Thymus (tissue), 11 donors: ENCODE measurements at regions not wholly inside any gene's neighbourhood (a gene's known extent, or its start where the extent isn't known, plus 50 kb on each side); places are given as distances from the start of the nearest gene placed in this dataset.

ENCODE experiments used
- DNase-seq, 9 donors: peaks; one replicate each; pipeline ENCODE4 v3.0.0-alpha.2; 2013; ENCODE audit warnings: low spot score in 9 of 9, low read depth in 6 of 9, missing footprints in 1 of 9
- H3K27ac ChIP-seq, 2 donors: one replicate each; pipeline ENCODE4 v1.5.1; 2013; ENCODE audit warnings: control low read depth in 1 of 2, low read depth in 1 of 2, low read length in 1 of 2, mild to moderate bottlenecking in 1 of 2, moderate library complexity in 1 of 2
- H3K27me3 ChIP-seq, 2 donors: one replicate each; pipeline ENCODE4 v1.5.1; 2013; ENCODE audit warnings: low read length in 1 of 2; ENCODE audit not compliant: control insufficient read depth in 2 of 2, insufficient read depth in 1 of 2
- H3K36me3 ChIP-seq, 2 donors: one replicate each; pipeline ENCODE4 v1.5.1; 2013; ENCODE audit warnings: low read length in 1 of 2, mild to moderate bottlenecking in 1 of 2, moderate library complexity in 1 of 2; ENCODE audit not compliant: control insufficient read depth in 2 of 2, insufficient read depth in 2 of 2
- H3K4me1 ChIP-seq, 2 donors: one replicate each; pipeline ENCODE4 v1.5.1; 2013; ENCODE audit warnings: low read length in 2 of 2; ENCODE audit not compliant: control insufficient read depth in 2 of 2, insufficient read depth in 2 of 2
- H3K4me3 ChIP-seq, 2 donors: one replicate each; pipeline ENCODE4 v1.5.1; 2013; ENCODE audit warnings: low read length in 2 of 2, control low read depth in 1 of 2, mild to moderate bottlenecking in 1 of 2
- H3K9me3 ChIP-seq, 2 donors: one replicate each; pipeline ENCODE4 v1.5.1; 2013; ENCODE audit warnings: low read length in 1 of 2, mild to moderate bottlenecking in 1 of 2; ENCODE audit not compliant: control insufficient read depth in 2 of 2, insufficient read depth in 1 of 2
- WGBS: extraction: QIAGEN DNeasy Blood & Tissue Kit; methylation state at CpG from one replicate; pipeline ENCODE4 v1.1.7; 2013; 5-methylcytosine and 5-hydroxymethylcytosine counted together
- donor health status: healthy.

DNA sequence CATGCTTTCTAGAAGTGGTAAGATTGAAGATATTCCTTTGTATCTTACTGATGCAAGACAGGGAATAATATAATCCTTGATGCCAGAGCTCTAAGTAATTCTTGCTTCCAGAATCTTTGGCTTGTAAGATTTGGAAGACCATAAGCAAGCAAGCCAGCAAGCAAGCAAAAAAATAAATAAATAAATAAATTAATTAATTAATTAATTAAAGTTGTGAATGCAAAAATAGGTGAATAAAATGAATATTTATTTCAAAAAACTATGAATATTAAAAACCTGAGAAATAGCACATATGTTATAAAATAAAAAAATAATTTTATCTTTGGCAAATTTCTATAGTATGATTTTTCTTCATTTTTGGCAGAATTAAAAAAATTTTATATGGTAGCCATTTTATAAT, 750.2 kb upstream of the ARRDC4 start:
- Histone ChIP-seq H3K4me1 (no peaks in the 10 kb centered on the region), H3K36me3 (no peaks in the 10 kb centered on the region), H3K4me3 (no peak overlapping the region), H3K27ac (no peak overlapping the region), H3K27me3 (no peaks in the 10 kb centered on the region), H3K9me3 (no peaks in the 10 kb centered on the region)
- no peak for DNase-seq

GRCh38 chr15:97215629-97216028, 744.9 kb upstream of the ARRDC4 start:
- Histone ChIP-seq H3K4me3 (no peak overlapping the region), H3K9me3 (no peaks in the 10 kb centered on the region), H3K27ac (no peak overlapping the region), H3K4me1 (no peaks in the 10 kb centered on the region), H3K36me3 (no peaks in the 10 kb centered on the region), H3K27me3 (no peaks in the 10 kb centered on the region)
- no peak for DNase-seq

- Histone ChIP-seq H3K4me3 (no peak overlapping the region), H3K4me1 (no peaks in the 10 kb centered on the region), H3K9me3 (peaks cover 0 to 7% of the 10 kb centered on the region in 2 donors), H3K36me3 (no peaks in the 10 kb centered on the region), H3K27ac (no peak overlapping the region), H3K27me3 (no peaks in the 10 kb centered on the region)
- no peak for DNase-seq
- WGBS, result 97% methylated on average over 44 of the region's 44 CpGs
Observed at GRCh38 chr15:97224191-97224641, 736.3 kb upstream of the ARRDC4 start.

- no peak overlapping the region for H3K4me3 ChIP-seq
- no peak overlapping the region for H3K27ac ChIP-seq
- no peaks in the 10 kb centered on the region for H3K4me1 ChIP-seq
- peak in 6 of 9 donors; percentile 1 to 37 (median 10) for DNase-seq
- H3K27me3 ChIP-seq, result no peaks in the 10 kb centered on the region
- no peaks in the 10 kb centered on the region for H3K9me3 ChIP-seq
- 38% methylated on average over 9 of the region's 9 CpGs for WGBS
- H3K36me3 ChIP-seq, result no peaks in the 10 kb centered on the region
Observed at GRCh38 chr15:97234851-97235610, 725.5 kb upstream of the ARRDC4 start.

DNA sequence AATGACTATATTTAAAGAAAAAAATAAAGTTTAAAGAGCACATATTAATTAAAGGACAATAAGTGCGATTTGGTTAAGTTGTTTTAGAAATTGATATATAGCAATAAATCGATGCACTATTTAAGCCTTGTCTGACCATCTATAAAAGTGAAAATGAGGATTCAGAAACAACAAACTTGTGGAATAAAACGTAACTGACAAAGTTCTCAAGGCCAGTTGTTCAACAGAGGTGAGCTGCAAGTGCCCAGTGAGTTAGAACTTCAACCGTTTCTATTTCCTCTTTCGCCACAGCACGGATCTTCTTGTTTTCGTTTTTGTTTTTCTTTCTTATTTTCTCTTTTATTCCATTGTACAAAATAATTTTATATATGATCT, 724.9 kb upstream of the ARRDC4 start:
- Histone ChIP-seq H3K27ac (no peak overlapping the region), H3K4me3 (no peak overlapping the region), H3K27me3 (no peaks in the 10 kb centered on the region), H3K9me3 (no peaks in the 10 kb centered on the region), H3K4me1 (no peaks in the 10 kb centered on the region), H3K36me3 (no peaks in the 10 kb centered on the region)
- WGBS, result 43% methylated on average over 7 of the region's 7 CpGs
- no peak for DNase-seq

- Histone ChIP-seq H3K4me1 (no peaks in the 10 kb centered on the region), H3K27me3 (no peaks in the 10 kb centered on the region), H3K9me3 (no peaks in the 10 kb centered on the region), H3K36me3 (no peaks in the 10 kb centered on the region), H3K27ac (no peak overlapping the region), H3K4me3 (no peak overlapping the region)
- DNase-seq, result no peak
- WGBS, result 84% methylated on average over 5 of the region's 5 CpGs
Observed at GRCh38 chr15:97236140-97236539, 724.4 kb upstream of the ARRDC4 start.

- no peak for DNase-seq
- H3K36me3 ChIP-seq, result no peaks in the 10 kb centered on the region
- no peaks in the 10 kb centered on the region for H3K9me3 ChIP-seq
- no peak overlapping the region for H3K4me3 ChIP-seq
- H3K4me1 ChIP-seq, result no peaks in the 10 kb centered on the region
- no peaks in the 10 kb centered on the region for H3K27me3 ChIP-seq
- WGBS, result 95% methylated on average over 6 of the region's 6 CpGs
- H3K27ac ChIP-seq, result no peak overlapping the region
Observed at GRCh38 chr15:97237160-97237559, 723.3 kb upstream of the ARRDC4 start.

DNA sequence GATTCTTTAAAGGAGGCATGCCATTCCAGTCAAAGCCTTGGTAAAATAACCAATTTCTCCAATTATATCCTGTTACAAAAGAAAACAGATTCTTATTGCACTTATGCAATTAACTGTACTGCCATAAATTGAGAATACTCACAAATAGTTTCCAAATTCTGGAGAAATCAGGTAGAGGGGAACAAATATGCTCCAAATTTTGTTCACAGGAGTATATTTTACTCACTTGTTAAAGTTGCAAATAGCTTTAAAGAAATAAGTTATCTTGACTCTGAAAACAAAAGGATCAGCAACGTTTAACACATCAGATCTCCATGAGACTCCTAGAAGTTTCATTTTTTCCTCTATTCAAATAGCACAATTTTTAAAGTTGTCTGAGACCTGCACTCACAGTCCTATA, 712.1 kb upstream of the ARRDC4 start:
- Histone ChIP-seq H3K36me3 (no peaks in the 10 kb centered on the region), H3K4me3 (no peak overlapping the region), H3K27me3 (no peaks in the 10 kb centered on the region), H3K9me3 (no peaks in the 10 kb centered on the region), H3K4me1 (no peaks in the 10 kb centered on the region), H3K27ac (no peak overlapping the region)
- DNase-seq, result no peak
- 95% methylated on average over 1 of the region's 1 CpG for WGBS

DNA sequence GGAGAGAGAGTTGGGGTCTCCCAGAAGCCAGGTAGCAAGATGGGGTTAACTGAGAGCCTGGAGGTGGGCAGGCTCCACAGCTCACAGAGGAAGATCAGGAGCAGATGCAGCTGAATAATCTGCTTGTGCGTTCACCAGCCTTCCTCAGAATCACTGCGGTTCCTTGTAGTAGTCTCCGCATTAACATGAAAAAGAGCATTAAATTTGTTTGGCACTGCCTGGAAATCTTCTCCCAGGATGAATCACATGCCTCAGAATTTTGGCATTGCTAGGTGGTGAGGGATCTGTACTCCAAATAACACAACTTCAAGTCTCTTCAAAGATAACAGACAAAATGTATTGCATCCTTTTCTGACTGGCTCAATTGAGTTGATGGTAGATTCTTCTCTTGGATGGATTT, 700.6 kb upstream of the ARRDC4 start:
- no peaks in the 10 kb centered on the region for H3K36me3 ChIP-seq
- H3K27me3 ChIP-seq, result no peaks in the 10 kb centered on the region
- DNase-seq, result no peak
- no peaks in the 10 kb centered on the region for H3K9me3 ChIP-seq
- H3K4me3 ChIP-seq, result no peak overlapping the region
- no peak overlapping the region for H3K27ac ChIP-seq
- H3K4me1 ChIP-seq, result no peaks in the 10 kb centered on the region
- 93% methylated on average over 3 of the region's 3 CpGs for WGBS
